ENCODE measurements at regions not wholly inside any gene's neighbourhood (a gene's known extent, or its start where the extent isn't known, plus 50 kb on each side); places are given as distances from the start of the nearest gene placed in this dataset.

DNA sequence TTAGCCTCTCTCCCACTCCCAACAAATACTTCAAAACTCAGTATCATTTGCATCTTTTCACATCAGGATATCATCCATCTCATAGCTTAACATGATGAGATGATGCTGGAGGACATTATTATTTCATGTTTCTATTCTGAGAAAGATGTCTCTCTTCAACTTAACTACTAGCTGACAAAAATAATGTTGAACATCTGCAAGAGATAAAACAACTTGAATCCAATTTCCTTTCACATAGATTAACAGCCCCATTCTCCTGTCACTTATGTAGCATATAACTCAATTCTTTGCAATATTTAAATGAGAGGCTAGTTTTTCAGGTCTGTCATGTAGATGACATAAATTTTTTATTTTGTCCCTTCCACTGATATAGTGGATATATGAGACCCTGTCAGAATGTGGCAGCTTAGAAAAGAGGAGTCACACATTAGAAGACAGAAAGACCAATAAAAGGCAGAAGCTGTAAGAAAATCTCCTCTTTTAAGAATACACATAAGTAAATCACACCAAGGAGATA, 239.2 kb upstream of the KIF2A start:
- TF ChIP-seq ZFP30 (CRISPR knock-in tag; IDR thresholded peaks at IDR 0.05) (no peak), ARNTL (CRISPR knock-in tag; IDR thresholded peaks at IDR 0.05; ENCODE audit: borderline replicate concordance, low read depth) (no peak), ZNF8 (CRISPR knock-in tag; IDR thresholded peaks at IDR 0.05) (no peak), ISL1 (CRISPR knock-in tag; IDR thresholded peaks at IDR 0.05) (no peak), BACH2 (CRISPR knock-in tag; IDR thresholded peaks at IDR 0.05; ENCODE audit: borderline replicate concordance) (no peak), ZFP3 (CRISPR knock-in tag; IDR thresholded peaks at IDR 0.05) (no peak), CSDC2 (CRISPR knock-in tag; IDR thresholded peaks at IDR 0.05) (no peak)
- TF ChIP-seq, protein P1, sequence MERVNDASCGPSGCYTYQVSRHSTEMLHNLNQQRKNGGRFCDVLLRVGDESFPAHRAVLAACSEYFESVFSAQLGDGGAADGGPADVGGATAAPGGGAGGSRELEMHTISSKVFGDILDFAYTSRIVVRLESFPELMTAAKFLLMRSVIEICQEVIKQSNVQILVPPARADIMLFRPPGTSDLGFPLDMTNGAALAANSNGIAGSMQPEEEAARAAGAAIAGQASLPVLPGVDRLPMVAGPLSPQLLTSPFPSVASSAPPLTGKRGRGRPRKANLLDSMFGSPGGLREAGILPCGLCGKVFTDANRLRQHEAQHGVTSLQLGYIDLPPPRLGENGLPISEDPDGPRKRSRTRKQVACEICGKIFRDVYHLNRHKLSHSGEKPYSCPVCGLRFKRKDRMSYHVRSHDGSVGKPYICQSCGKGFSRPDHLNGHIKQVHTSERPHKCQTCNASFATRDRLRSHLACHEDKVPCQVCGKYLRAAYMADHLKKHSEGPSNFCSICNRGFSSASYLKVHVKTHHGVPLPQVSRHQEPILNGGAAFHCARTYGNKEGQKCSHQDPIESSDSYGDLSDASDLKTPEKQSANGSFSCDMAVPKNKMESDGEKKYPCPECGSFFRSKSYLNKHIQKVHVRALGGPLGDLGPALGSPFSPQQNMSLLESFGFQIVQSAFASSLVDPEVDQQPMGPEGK (CRISPR knock-in tag; IDR thresholded peaks at IDR 0.05; ENCODE audit: borderline replicate concordance): no peak
- TF ChIP-seq, protein P2, sequence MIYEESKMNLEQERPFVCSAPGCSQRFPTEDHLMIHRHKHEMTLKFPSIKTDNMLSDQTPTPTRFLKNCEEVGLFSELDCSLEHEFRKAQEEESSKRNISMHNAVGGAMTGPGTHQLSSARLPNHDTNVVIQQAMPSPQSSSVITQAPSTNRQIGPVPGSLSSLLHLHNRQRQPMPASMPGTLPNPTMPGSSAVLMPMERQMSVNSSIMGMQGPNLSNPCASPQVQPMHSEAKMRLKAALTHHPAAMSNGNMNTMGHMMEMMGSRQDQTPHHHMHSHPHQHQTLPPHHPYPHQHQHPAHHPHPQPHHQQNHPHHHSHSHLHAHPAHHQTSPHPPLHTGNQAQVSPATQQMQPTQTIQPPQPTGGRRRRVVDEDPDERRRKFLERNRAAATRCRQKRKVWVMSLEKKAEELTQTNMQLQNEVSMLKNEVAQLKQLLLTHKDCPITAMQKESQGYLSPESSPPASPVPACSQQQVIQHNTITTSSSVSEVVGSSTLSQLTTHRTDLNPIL (CRISPR knock-in tag; IDR thresholded peaks at IDR 0.05; ENCODE audit: low read depth): no peak
- TF ChIP-seq, protein P3, sequence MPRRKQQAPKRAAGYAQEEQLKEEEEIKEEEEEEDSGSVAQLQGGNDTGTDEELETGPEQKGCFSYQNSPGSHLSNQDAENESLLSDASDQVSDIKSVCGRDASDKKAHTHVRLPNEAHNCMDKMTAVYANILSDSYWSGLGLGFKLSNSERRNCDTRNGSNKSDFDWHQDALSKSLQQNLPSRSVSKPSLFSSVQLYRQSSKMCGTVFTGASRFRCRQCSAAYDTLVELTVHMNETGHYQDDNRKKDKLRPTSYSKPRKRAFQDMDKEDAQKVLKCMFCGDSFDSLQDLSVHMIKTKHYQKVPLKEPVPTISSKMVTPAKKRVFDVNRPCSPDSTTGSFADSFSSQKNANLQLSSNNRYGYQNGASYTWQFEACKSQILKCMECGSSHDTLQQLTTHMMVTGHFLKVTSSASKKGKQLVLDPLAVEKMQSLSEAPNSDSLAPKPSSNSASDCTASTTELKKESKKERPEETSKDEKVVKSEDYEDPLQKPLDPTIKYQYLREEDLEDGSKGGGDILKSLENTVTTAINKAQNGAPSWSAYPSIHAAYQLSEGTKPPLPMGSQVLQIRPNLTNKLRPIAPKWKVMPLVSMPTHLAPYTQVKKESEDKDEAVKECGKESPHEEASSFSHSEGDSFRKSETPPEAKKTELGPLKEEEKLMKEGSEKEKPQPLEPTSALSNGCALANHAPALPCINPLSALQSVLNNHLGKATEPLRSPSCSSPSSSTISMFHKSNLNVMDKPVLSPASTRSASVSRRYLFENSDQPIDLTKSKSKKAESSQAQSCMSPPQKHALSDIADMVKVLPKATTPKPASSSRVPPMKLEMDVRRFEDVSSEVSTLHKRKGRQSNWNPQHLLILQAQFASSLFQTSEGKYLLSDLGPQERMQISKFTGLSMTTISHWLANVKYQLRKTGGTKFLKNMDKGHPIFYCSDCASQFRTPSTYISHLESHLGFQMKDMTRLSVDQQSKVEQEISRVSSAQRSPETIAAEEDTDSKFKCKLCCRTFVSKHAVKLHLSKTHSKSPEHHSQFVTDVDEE (CRISPR knock-in tag; IDR thresholded peaks at IDR 0.05): no peak
